Progenitor cell of endocrine pancreas (in vitro differentiated cells): ENCODE measurements at regions not wholly inside any gene's neighbourhood (a gene's known extent, or its start where the extent isn't known, plus 50 kb on each side); places are given as distances from the start of the nearest gene placed in this dataset.
"Not testable (repeated sequence)": the region's sequence is repeated elsewhere in the genome, so short reads cannot be mapped to it uniquely, and the experiment has no call there.

Experiments
- DNase-seq: peaks from one replicate; pipeline ENCODE4 v3.0.0; 2021; ENCODE audit warnings: low spot score; ENCODE audit not compliant: unreplicated experiment
- H3K27ac Mint-ChIP-seq: 2 replicates; pipeline ENCODE4 v1.8.0; 2021; ENCODE audit warnings: mild to moderate bottlenecking, moderate library complexity, mixed read lengths
- H3K27me3 Mint-ChIP-seq: 2 replicates; pipeline ENCODE4 v1.8.0; 2021; ENCODE audit warnings: mixed read lengths
- H3K36me3 Mint-ChIP-seq: 2 replicates; pipeline ENCODE4 v1.8.0; 2022; ENCODE audit warnings: mixed read lengths; ENCODE audit not compliant: insufficient read depth
- H3K4me1 Mint-ChIP-seq: 2 replicates; pipeline ENCODE4 v1.8.0; 2021; ENCODE audit warnings: low read depth, mixed read lengths
- H3K4me3 Mint-ChIP-seq: 2 replicates; pipeline ENCODE4 v1.8.0; 2021; ENCODE audit warnings: low read depth, mild to moderate bottlenecking, moderate library complexity, mixed read lengths
- H3K9me3 Mint-ChIP-seq: 2 replicates; pipeline ENCODE4 v1.8.0; 2021; ENCODE audit warnings: low read depth, mixed read lengths
- CTCF ChIP-seq: fragments of 200-600 bp; sonication (generic); IDR thresholded peaks from one replicate; pipeline ENCODE4 v1.5.0; 2021; ENCODE audit warnings: antibody characterized with exemption, mild to moderate bottlenecking; ENCODE audit not compliant: unreplicated experiment

GRCh38 chr21:35556536-35556935 is 503.8 kb downstream of the SETD4 start:
- Mint-ChIP-seq H3K9me3 (peaks cover 3% of the 10 kb centered on the region), H3K27me3 (peaks cover 11% of the 10 kb centered on the region), H3K4me3 (no peak overlapping the region)

GRCh38 chr21:35552483-35552882 is 503.4 kb upstream of the RUNX1 start:
- H3K36me3 Mint-ChIP-seq, H3K27me3 Mint-ChIP-seq, H3K4me3 Mint-ChIP-seq, H3K4me1 Mint-ChIP-seq, DNase-seq, H3K9me3 Mint-ChIP-seq, H3K27ac Mint-ChIP-seq: not testable (repeated sequence)

More at GRCh38 chr21:35556536-35556935, 503.8 kb downstream of the SETD4 start:
- Mint-ChIP-seq H3K36me3 (no peaks in the 10 kb centered on the region), H3K4me1 (no peaks in the 10 kb centered on the region), H3K27ac (no peak overlapping the region)
- DNase-seq: no peak
- no peak for TF ChIP-seq CTCF

GRCh38 chr21:35548904-35549615 is 500.0 kb upstream of the RUNX1 start:
- no peak overlapping the region for H3K4me3 Mint-ChIP-seq
- no peak overlapping the region for H3K27ac Mint-ChIP-seq
- no peaks in the 10 kb centered on the region for H3K9me3 Mint-ChIP-seq
- H3K4me1 Mint-ChIP-seq: peaks cover 2% of the 10 kb centered on the region
- peaks cover 1% of the 10 kb centered on the region for H3K36me3 Mint-ChIP-seq
- TF ChIP-seq CTCF: no peak
- no peaks in the 10 kb centered on the region for H3K27me3 Mint-ChIP-seq
- DNase-seq: no peak

GRCh38 chr21:35547946-35548774 is 499.1 kb upstream of the RUNX1 start:
- H3K4me1 Mint-ChIP-seq: peaks cover 2% of the 10 kb centered on the region
- peaks cover 1% of the 10 kb centered on the region for H3K36me3 Mint-ChIP-seq
- no peak overlapping the region for H3K4me3 Mint-ChIP-seq
- no peak for TF ChIP-seq CTCF
- no peaks in the 10 kb centered on the region for H3K9me3 Mint-ChIP-seq
- no peaks in the 10 kb centered on the region for H3K27me3 Mint-ChIP-seq
- no peak for DNase-seq
- peak overlapping the region; percentile 56 for H3K27ac Mint-ChIP-seq

- H3K27me3 Mint-ChIP-seq: peaks cover 3% of the 10 kb centered on the region
- peaks cover 1% of the 10 kb centered on the region for H3K36me3 Mint-ChIP-seq
- no peak overlapping the region for H3K27ac Mint-ChIP-seq
- H3K4me3 Mint-ChIP-seq: no peak overlapping the region
- no peak for DNase-seq
- H3K9me3 Mint-ChIP-seq: no peaks in the 10 kb centered on the region
- H3K4me1 Mint-ChIP-seq: peaks cover 2% of the 10 kb centered on the region
- no peak for TF ChIP-seq CTCF
Observed at GRCh38 chr21:35543746-35544145, 494.6 kb upstream of the RUNX1 start.
